ENCODE measurements at regions not wholly inside any gene's neighbourhood (a gene's known extent, or its start where the extent isn't known, plus 50 kb on each side); places are given as distances from the start of the nearest gene placed in this dataset.

DNA sequence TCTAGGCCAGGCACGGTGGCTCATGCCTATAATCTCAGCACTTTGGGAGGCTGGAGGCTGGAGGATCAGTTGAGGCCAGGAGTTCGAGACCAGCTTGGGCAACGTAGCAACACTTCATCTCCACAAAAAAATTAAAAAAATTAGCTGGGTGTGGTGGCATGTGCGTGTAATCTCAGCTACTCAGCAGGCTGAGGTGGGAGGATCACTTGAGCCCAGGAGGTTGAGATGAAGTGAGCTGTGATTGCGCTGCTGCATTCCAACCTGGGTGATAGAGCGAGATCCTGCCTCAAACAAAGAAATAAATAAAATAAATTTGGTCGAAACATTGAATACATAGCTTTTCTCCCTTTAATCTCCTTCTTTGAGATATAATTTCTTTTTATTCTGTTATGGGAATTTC is 80.6 kb upstream of the ITGB1 start:
- TF ChIP-seq TARDBP (IDR thresholded peaks at IDR 0.05) = no peak
- no peak for TF ChIP-seq SUZ12 (IDR thresholded peaks at IDR 0.05)
- TF ChIP-seq ELF4 (IDR thresholded peaks at IDR 0.05) = no peak
- TF ChIP-seq BHLHE40 (IDR thresholded peaks at IDR 0.05; ENCODE audit: borderline replicate concordance) = no peak
